IMR-90 (cell line): ENCODE measurements at regions not wholly inside any gene's neighbourhood (a gene's known extent, or its start where the extent isn't known, plus 50 kb on each side); places are given as distances from the start of the nearest gene placed in this dataset.

Source experiments
- ATAC-seq: fragments of 200-7000 bp; cut with Tn5 transposase; 2 replicates; pipeline ENCODE4 v1.9.1; 2020; ENCODE audit warnings: low read depth, mild to moderate bottlenecking, moderate library complexity
- BruUV-seq: library from RNA; stranded (reverse); fragments of 400-500 nt; replicated peaks from 2 replicates; lab custom pipeline; 2021; lab: Mats Ljungman, UMichigan
- CTCF ChIA-PET: fragments of 300-600 bp; formaldehyde crosslinking; extraction: SDS; loops from one replicate; lab custom pipeline; 2021; ENCODE audit warnings: antibody characterized with exemption; lab: Yijun Ruan, JAX
- POLR2A ChIA-PET: fragments of 300-600 bp; sonication (Branson Sonifier 250); formaldehyde crosslinking; loops from one replicate; lab custom pipeline; 2022; ENCODE audit warnings: antibody characterized with exemption; ENCODE audit not compliant: unreplicated experiment; lab: Charles Lee
- DNase-seq: peaks from one replicate; pipeline ENCODE4 v3.0.0; 2013
- H2AFZ ChIP-seq: replicated peaks from 2 replicates; pipeline ENCODE3; 2013; ENCODE audit warnings: low read length, mild to moderate bottlenecking; ENCODE audit not compliant: poor library complexity
- H2AK5ac ChIP-seq: 2 replicates; pipeline ENCODE4 v1.6.1; 2013; ENCODE audit warnings: low read depth, low read length, inconsistent platforms
- H2AK9ac ChIP-seq: replicated peaks from 2 replicates; pipeline ENCODE3; 2013; ENCODE audit warnings: mild to moderate bottlenecking, low read depth, low read length, moderate library complexity; ENCODE audit not compliant: poor library complexity
- H2BK120ac ChIP-seq: 2 replicates; pipeline ENCODE4 v1.6.1; 2013; ENCODE audit warnings: low read depth, low read length, inconsistent platforms
- H2BK15ac ChIP-seq: 3 replicates; pipeline ENCODE4 v1.6.1; 2013; ENCODE audit warnings: low read depth, low read length, inconsistent platforms
- H2BK20ac ChIP-seq: 2 replicates; pipeline ENCODE4 v1.6.1; 2013; ENCODE audit warnings: low read depth, mild to moderate bottlenecking, inconsistent platforms, low read length, moderate library complexity
- H2BK5ac ChIP-seq: 2 replicates; pipeline ENCODE4 v1.6.1; 2013; ENCODE audit warnings: mild to moderate bottlenecking, low read depth, low read length, inconsistent platforms; ENCODE audit not compliant: poor library complexity, severe bottlenecking
- H3K14ac ChIP-seq: replicated peaks from 2 replicates; pipeline ENCODE4 v1.6.1; 2013; ENCODE audit warnings: low read depth, low read length, inconsistent platforms
- H3K18ac ChIP-seq: 2 replicates; pipeline ENCODE4 v1.6.1; 2013; ENCODE audit warnings: low read depth, low read length, control low read depth
- H3K23ac ChIP-seq: 2 replicates; pipeline ENCODE4 v1.6.1; 2013; ENCODE audit warnings: low read depth, low read length, inconsistent platforms
- H3K27ac ChIP-seq: 2 replicates; pipeline ENCODE4 v1.5.1; 2013; ENCODE audit warnings: mild to moderate bottlenecking, control low read depth, low read length; ENCODE audit not compliant: insufficient read depth
- H3K27me3 ChIP-seq: 2 replicates; pipeline ENCODE4 v1.6.1; 2013; ENCODE audit warnings: low read length; ENCODE audit not compliant: control insufficient read depth, insufficient read depth
- H3K36me3 ChIP-seq: 2 replicates; pipeline ENCODE4 v1.6.1; 2013; ENCODE audit warnings: low read length, mixed read lengths; ENCODE audit not compliant: control insufficient read depth, insufficient read depth
- H3K4ac ChIP-seq: 2 replicates; pipeline ENCODE4 v1.6.1; 2013; ENCODE audit warnings: low read depth, low read length, inconsistent platforms
- H3K4me1 ChIP-seq: 2 replicates; pipeline ENCODE4 v1.6.1; 2013; ENCODE audit warnings: low read length, mixed read lengths; ENCODE audit not compliant: control insufficient read depth, insufficient read depth
- H3K4me2 ChIP-seq: 2 replicates; pipeline ENCODE4 v1.6.1; 2013; ENCODE audit warnings: low read depth, mild to moderate bottlenecking, control low read depth, low read length, moderate library complexity
- H3K4me3 ChIP-seq: 2 replicates; pipeline ENCODE4 v1.5.1; 2013; ENCODE audit warnings: low read depth, mild to moderate bottlenecking, control low read depth, low read length, moderate library complexity; ENCODE audit not compliant: insufficient read depth
- H3K56ac ChIP-seq: 2 replicates; pipeline ENCODE4 v1.6.1; 2013; ENCODE audit warnings: low read length, inconsistent platforms; ENCODE audit not compliant: insufficient read depth; ENCODE audit errors: extremely low read depth
- H3K79me1 ChIP-seq, 2 experiments: 2 replicates each; pipeline ENCODE4 v1.6.1; 2013; ENCODE audit warnings: low read length in 2 of 2, inconsistent platforms in 1 of 2, low read depth in 1 of 2
- H3K9ac ChIP-seq: 2 replicates; pipeline ENCODE4 v1.6.1; 2013; ENCODE audit warnings: low read depth, low read length, control low read depth
- H3K9me1 ChIP-seq: 2 replicates; pipeline ENCODE4 v1.6.1; 2013; ENCODE audit warnings: low read length, inconsistent platforms; ENCODE audit not compliant: insufficient read depth
- H3K9me3 ChIP-seq: 2 replicates; pipeline ENCODE4 v1.6.1; 2013; ENCODE audit warnings: low read length; ENCODE audit not compliant: control insufficient read depth, insufficient read depth
- H4K20me1 ChIP-seq: 2 replicates; pipeline ENCODE4 v1.6.1; 2013; ENCODE audit warnings: low read length, inconsistent platforms; ENCODE audit not compliant: insufficient read depth
- H4K5ac ChIP-seq: 2 replicates; pipeline ENCODE4 v1.6.1; 2013; ENCODE audit warnings: mild to moderate bottlenecking, low read depth, low read length, control low read depth
- H4K8ac ChIP-seq, 2 experiments: 2 replicates each; pipeline ENCODE4 v1.6.1; 2013; ENCODE audit warnings: low read depth in 2 of 2, low read length in 2 of 2, control low read depth in 1 of 2, inconsistent platforms in 1 of 2
- H4K91ac ChIP-seq: 2 replicates; pipeline ENCODE4 v1.6.1; 2013; ENCODE audit warnings: low read depth, low read length, inconsistent platforms; ENCODE audit not compliant: insufficient read depth
- CEBPB ChIP-seq: IDR thresholded peaks from 2 replicates; pipeline ENCODE4 v1.6.1; 2012; ENCODE audit warnings: low read depth, low read length, improper control_type of control experiment
- ELK1 ChIP-seq: fragments of 150-350 bp; IDR thresholded peaks from 2 replicates; pipeline ENCODE4 v1.6.1; 2016; ENCODE audit warnings: low read depth, mild to moderate bottlenecking, low read length, moderate library complexity, borderline replicate concordance
- WGBS, 2 experiments: methylation state at CpG; one replicate each; pipeline versions ENCODE4 v1.1.5 to v1.1.7; 2013; ENCODE audit warnings: missing lambda C conversion rate in 2 of 2; ENCODE audit not compliant: insufficient read length in 1 of 2; ENCODE audit errors: extremely low coverage in 2 of 2; 5-methylcytosine and 5-hydroxymethylcytosine counted together
- dilution Hi-C: fragments of 300-500 bp; cut with HindIII; formaldehyde crosslinking; loops from one replicate; pipeline ENCODE4 v1.14.3; 2018; ENCODE audit warnings: low sequenced_read_pairs; ENCODE audit not compliant: unreplicated experiment
- in situ Hi-C: fragments of 300-500 bp; cut with MboI; formaldehyde crosslinking; loops from 3 replicates; pipeline ENCODE4 v1.14.3; 2019; ENCODE audit warnings: low sequenced_read_pairs, inconsistent platforms, mixed read lengths
- intact Hi-C: fragments of 100-400 bp; cut with micrococcal nuclease; formaldehyde crosslinking; loops from 2 replicates; pipeline ENCODE4 v1.10.0; 2022

GRCh38 chrX:21056622-21057021 is 317.6 kb upstream of the CNKSR2 start:
- Histone ChIP-seq H3K36me3 (no peaks in the 10 kb centered on the region), H4K20me1 (no peaks in the 10 kb centered on the region), H2AK5ac (no peak overlapping the region), H2AFZ (no peak overlapping the region), H3K9me3 (peaks cover 5% of the 10 kb centered on the region; the same call in 1 of the 2 replicates), H3K4me1 (no peaks in the 10 kb centered on the region), H3K9me1 (no peaks in the 10 kb centered on the region), H3K4me3 (no peak overlapping the region), H3K18ac (no peak overlapping the region), H3K27me3 (no peaks in the 10 kb centered on the region), H2BK120ac (no peak overlapping the region), H4K8ac (no peak overlapping the region), H3K23ac (no peak overlapping the region), H3K79me1 (no peaks in the 10 kb centered on the region), H2BK15ac (no peak overlapping the region), H3K27ac (no peak overlapping the region), H2BK20ac (no peak overlapping the region), H3K56ac (no peak overlapping the region), H3K9ac (no peak overlapping the region), H3K14ac (no peak overlapping the region), H3K4me2 (no peak overlapping the region), H2BK5ac (no peak overlapping the region), H4K91ac (no peak overlapping the region), H4K5ac (no peak overlapping the region), H3K4ac (no peak overlapping the region), H2AK9ac (no peak overlapping the region)
- POLR2A ChIA-PET = no interaction called here
- 0 out of 2 replicates have a peak, but pooled peaks have one; percentile 15 for TF ChIP-seq CEBPB
- TF ChIP-seq ELK1 = no peak
- ATAC-seq (no peak), DNase-seq (no peak)
- intact Hi-C loops = no loop called here
- no TSS peak for BruUV-seq
- in situ Hi-C loops = no loop called here
- dilution Hi-C loops = no loop called here
- CTCF ChIA-PET = no interaction called here
- no CpG with 5 or more reads among the region's 2 CpGs for WGBS, 2 experiments
